A549 (cell line): ENCODE measurements at regions not wholly inside any gene's neighbourhood (a gene's known extent, or its start where the extent isn't known, plus 50 kb on each side); places are given as distances from the start of the nearest gene placed in this dataset.
A peak's percentile ranks its signal among the peaks of the same experiment; 100 is the strongest.

Source experiments
- ATAC-seq, 2 experiments: fragments of 200-7000 bp in 1 of 2; fragments of >200 bp in 1 of 2; cut with Nextera tagmentation in 1 of 2; cut with Tn5 transposase in 1 of 2; 3 replicates each; pipeline versions ENCODE4 v1.8.0 to v1.9.1; 2018 to 2020; ENCODE audit warnings: mild to moderate bottlenecking in 1 of 2, moderate library complexity in 1 of 2
- CTCF ChIA-PET: fragments of 300-600 bp; sonication (Branson Sonifier 250); formaldehyde crosslinking; extraction: SDS; loops from one replicate; lab custom pipeline; 2021; ENCODE audit warnings: antibody characterized with exemption, inconsistent platforms; lab: Yijun Ruan, JAX
- POLR2A ChIA-PET: fragments of 350-600 bp; formaldehyde crosslinking; extraction: SDS; loops from one replicate; lab custom pipeline; 2021; ENCODE audit warnings: antibody characterized with exemption, inconsistent platforms; lab: Yijun Ruan, JAX
- DNase-seq, 2 experiments: peaks; one replicate each; pipeline versions ENCODE4 v3.0.0 to v3.0.0-alpha.2; 2011 to 2016; ENCODE audit warnings: low read depth in 1 of 2, low spot score in 1 of 2
- FAIRE-seq: peaks from 2 replicates; lab custom pipeline; 2011; peaks lifted over from hg19 to GRCh38; lab: Jason Lieb, UNC
- H3K27ac ChIP-seq, 2 experiments: fragments of >200 bp; sonication (Bioruptor Twin); formaldehyde crosslinking; 3 replicates each; pipeline ENCODE4 v1.5.1; 2016 to 2017
- H3K4me1 ChIP-seq: fragments of >200 bp; sonication (Bioruptor Twin); formaldehyde crosslinking; 3 replicates; pipeline ENCODE4 v1.6.1; 2016
- H3K4me2 ChIP-seq: fragments of >200 bp; sonication (Bioruptor Twin); formaldehyde crosslinking; 3 replicates; pipeline ENCODE4 v1.6.1; 2016
- H3K4me3 ChIP-seq: fragments of >200 bp; sonication (Bioruptor Twin); formaldehyde crosslinking; 3 replicates; pipeline ENCODE4 v1.5.1; 2016
- H3K9me3 ChIP-seq: fragments of >200 bp; sonication (Bioruptor Twin); formaldehyde crosslinking; 3 replicates; pipeline ENCODE4 v1.6.1; 2016
- BHLHE40 ChIP-seq: IDR thresholded peaks from 2 replicates; pipeline ENCODE4 v1.6.1; 2012; ENCODE audit warnings: low read depth, low read length, inconsistent platforms
- CHD4 ChIP-seq: fragments of 200-600 bp; sonication (generic); IDR thresholded peaks from 2 replicates; pipeline ENCODE4 v1.6.1; 2016; ENCODE audit warnings: antibody characterized with exemption, mild to moderate bottlenecking, borderline replicate concordance
- EHF ChIP-seq: fragments of 250-450 bp; sonication (Bioruptor Pico); IDR thresholded peaks from 2 replicates; pipeline ENCODE4 v1.5.0; 2020; ENCODE audit warnings: mild to moderate bottlenecking
- EHMT2 ChIP-seq: fragments of 200-600 bp; sonication (generic); IDR thresholded peaks from 2 replicates; pipeline ENCODE4 v1.6.1; 2016; ENCODE audit warnings: antibody characterized with exemption, low read depth, mild to moderate bottlenecking, moderate library complexity
- EP300 ChIP-seq, 2 experiments: fragments of >200 bp; sonication (Bioruptor Twin); formaldehyde crosslinking; IDR thresholded peaks; 2 replicates in 1 of 2; 3 replicates in 1 of 2; pipeline ENCODE4 v1.6.1; 2016 to 2017
- HDAC2 ChIP-seq: fragments of 200-600 bp; sonication (generic); IDR thresholded peaks from 2 replicates; pipeline ENCODE4 v1.6.1; 2016
- HOXB5 ChIP-seq: fragments of 250-450 bp; sonication (Bioruptor Pico); IDR thresholded peaks from 2 replicates; pipeline ENCODE4 v1.5.0; 2020; ENCODE audit warnings: mild to moderate bottlenecking, moderate library complexity
- KDM1A ChIP-seq: fragments of 200-600 bp; sonication (generic); IDR thresholded peaks from 2 replicates; pipeline ENCODE4 v1.6.1; 2016; ENCODE audit warnings: low read depth, mild to moderate bottlenecking
- MAFK ChIP-seq: fragments of 450-650 bp; IDR thresholded peaks from 2 replicates; pipeline ENCODE4 v1.6.1; 2014; ENCODE audit not compliant: partially characterized antibody
- MAZ ChIP-seq: fragments of 150-350 bp; IDR thresholded peaks from 2 replicates; pipeline ENCODE4 v1.6.1; 2014; ENCODE audit warnings: antibody characterized with exemption, low read depth, low read length, borderline replicate concordance
- MYC ChIP-seq: IDR thresholded peaks from 2 replicates; pipeline ENCODE4 v1.6.1; 2012; ENCODE audit warnings: mild to moderate bottlenecking, inconsistent platforms, low read length, improper control_type of control experiment, borderline replicate concordance
- NFE2L2 ChIP-seq: fragments of 150-350 bp; conservative IDR thresholded peaks from 2 replicates; pipeline ENCODE4 v1.6.1; 2014; ENCODE audit warnings: low read length
- NPAS2 ChIP-seq: fragments of 250-450 bp; sonication (Bioruptor Pico); IDR thresholded peaks from 2 replicates; pipeline ENCODE4 v1.8.0; 2022; ENCODE audit warnings: mild to moderate bottlenecking, moderate library complexity, borderline replicate concordance
- NR3C1 ChIP-seq: fragments of >200 bp; sonication (Bioruptor Twin); formaldehyde crosslinking; IDR thresholded peaks from 3 replicates; pipeline ENCODE4 v1.6.1; 2017
- PHF8 ChIP-seq: fragments of 200-600 bp; sonication (generic); IDR thresholded peaks from 2 replicates; pipeline ENCODE4 v1.6.1; 2016; ENCODE audit warnings: low read depth, mild to moderate bottlenecking, antibody characterized with exemption, moderate library complexity, borderline replicate concordance
- POLR2AphosphoS2 ChIP-seq: conservative IDR thresholded peaks from 2 replicates; pipeline ENCODE4 v1.6.1; 2012; ENCODE audit warnings: low read length, improper control_type of control experiment, inconsistent platforms
- RAD21 ChIP-seq, 2 experiments: fragments of >200 bp in 1 of 2; sonication (Bioruptor Twin) in 1 of 2; formaldehyde crosslinking in 1 of 2; IDR thresholded peaks in 1 of 2; conservative IDR thresholded peaks in 1 of 2; 2 replicates in 1 of 2; 3 replicates in 1 of 2; pipeline ENCODE4 v1.6.1; 2012 to 2018; ENCODE audit warnings: inconsistent platforms in 1 of 2
- RNF2 ChIP-seq: fragments of 200-600 bp; sonication (generic); IDR thresholded peaks from 2 replicates; pipeline ENCODE4 v1.6.1; 2016; ENCODE audit warnings: low read depth, mild to moderate bottlenecking, antibody characterized with exemption, moderate library complexity, borderline replicate concordance
- SMC3 ChIP-seq: fragments of >200 bp; sonication (Bioruptor Twin); formaldehyde crosslinking; IDR thresholded peaks from 3 replicates; pipeline ENCODE4 v1.6.1; 2018; ENCODE audit warnings: inconsistent platforms
- TP53 ChIP-seq: fragments of 250-450 bp; sonication (Bioruptor Pico); IDR thresholded peaks from 2 replicates; pipeline ENCODE4 v1.5.0; 2021; ENCODE audit warnings: mild to moderate bottlenecking, moderate library complexity
- ZFP36 ChIP-seq: fragments of 450-650 bp; IDR thresholded peaks from 2 replicates; pipeline ENCODE4 v1.6.1; 2014; ENCODE audit warnings: borderline replicate concordance; ENCODE audit not compliant: partially characterized antibody
- WGBS: methylation state at CpG from one replicate; pipeline ENCODE4 v1.1.6; 2017; ENCODE audit errors: missing lambda C conversion rate; 5-methylcytosine and 5-hydroxymethylcytosine counted together
- TF ChIP-seq, protein P1 (sequence below): fragments of 450-650 bp; IDR thresholded peaks from 2 replicates; pipeline ENCODE4 v1.6.1; 2014; ENCODE audit warnings: antibody characterized with exemption
- TF ChIP-seq, protein P2 (sequence below): fragments of 150-350 bp; IDR thresholded peaks from 2 replicates; pipeline ENCODE4 v1.6.1; 2014; ENCODE audit warnings: low read depth, mild to moderate bottlenecking, low read length

DNA sequence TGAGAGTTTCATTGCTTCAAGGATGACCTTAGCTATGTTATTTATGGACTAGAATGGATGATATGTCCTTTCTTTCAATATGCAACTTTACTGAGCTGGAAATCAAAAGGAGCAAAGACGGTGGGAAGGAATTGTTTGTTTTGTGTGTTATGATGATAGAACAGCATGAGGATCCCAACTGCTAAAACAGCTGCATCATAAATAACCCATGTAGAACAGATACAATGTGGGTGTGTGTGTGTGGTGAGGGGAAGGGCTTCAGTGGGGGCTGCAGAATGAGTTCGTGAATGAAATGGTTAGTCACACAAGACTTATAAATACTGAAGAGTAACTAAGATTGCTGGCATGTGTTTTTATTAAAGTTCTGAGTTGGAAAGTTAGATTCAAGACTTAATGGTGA lies 80.1 kb downstream of the DACT1 start:
- WGBS = 66% methylated on average over 2 of the region's 2 CpGs
- Histone ChIP-seq H3K4me2 (no peak overlapping the region), H3K4me3 (no peak overlapping the region), H3K27ac (no peak overlapping the region), H3K4me1 (no peaks in the 10 kb centered on the region), H3K9me3 (no peaks in the 10 kb centered on the region)
- TF ChIP-seq RNF2 (no peak), MAZ (no peak), MYC (no peak)
- TF ChIP-seq, protein P1, sequence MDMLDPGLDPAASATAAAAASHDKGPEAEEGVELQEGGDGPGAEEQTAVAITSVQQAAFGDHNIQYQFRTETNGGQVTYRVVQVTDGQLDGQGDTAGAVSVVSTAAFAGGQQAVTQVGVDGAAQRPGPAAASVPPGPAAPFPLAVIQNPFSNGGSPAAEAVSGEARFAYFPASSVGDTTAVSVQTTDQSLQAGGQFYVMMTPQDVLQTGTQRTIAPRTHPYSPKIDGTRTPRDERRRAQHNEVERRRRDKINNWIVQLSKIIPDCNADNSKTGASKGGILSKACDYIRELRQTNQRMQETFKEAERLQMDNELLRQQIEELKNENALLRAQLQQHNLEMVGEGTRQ = no peak
- ATAC-seq = no peak
- FAIRE-seq = peak; percentile 51
- no peak for DNase-seq
- CTCF ChIA-PET = no interaction called here
- POLR2A ChIA-PET = no interaction called here

DNA sequence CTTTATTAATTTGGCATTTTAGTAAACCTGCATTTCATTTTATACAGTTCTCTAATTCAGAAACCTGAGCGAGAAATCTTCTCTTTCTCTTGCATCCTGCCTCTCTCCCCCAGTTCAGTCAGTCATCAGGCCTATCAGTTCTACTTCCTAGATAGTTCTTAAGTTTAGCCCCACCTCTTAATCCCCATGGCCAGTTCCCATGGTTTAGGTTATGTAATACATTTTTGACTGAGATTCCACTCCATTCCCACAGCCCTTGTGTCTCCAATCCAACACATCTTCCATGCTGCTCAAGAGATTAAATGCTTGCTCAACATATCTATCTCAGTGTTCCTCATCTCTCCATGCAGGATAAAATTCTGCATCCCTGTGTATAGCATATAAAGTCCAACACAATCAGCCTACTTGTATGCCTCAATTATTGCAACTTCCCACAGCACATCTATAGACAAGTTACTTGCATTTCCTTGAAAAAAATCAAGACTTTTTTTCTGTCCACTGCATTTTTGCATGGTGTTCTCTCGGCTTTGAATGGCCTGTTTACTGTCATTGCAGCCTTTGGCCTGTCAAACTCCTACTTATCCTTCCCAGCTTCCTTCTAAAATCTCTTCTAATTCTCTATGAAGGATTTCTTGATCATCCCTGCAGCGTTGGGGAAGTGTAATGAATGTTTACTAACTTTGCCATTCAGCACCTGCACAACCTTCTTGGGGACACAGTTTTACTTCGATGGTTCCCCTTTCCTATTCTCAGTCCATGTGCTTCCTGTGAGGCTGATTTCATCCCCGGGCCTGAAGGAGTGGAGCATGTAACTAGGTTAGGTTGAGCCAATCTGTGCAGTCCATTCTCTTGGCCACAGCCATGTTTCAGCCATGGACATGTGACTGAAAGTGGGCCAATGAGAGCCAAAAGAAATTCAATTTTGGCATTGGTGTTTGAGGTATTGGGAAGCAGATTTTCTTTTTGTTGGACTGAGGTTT lies 80.8 kb downstream of the DACT1 start:
- no peaks in the 10 kb centered on the region for H3K9me3 ChIP-seq
- ATAC-seq = no peak
- no peak overlapping the region for H3K4me3 ChIP-seq
- no peaks in the 10 kb centered on the region for H3K4me1 ChIP-seq
- DNase-seq = no peak
- no peak overlapping the region for H3K27ac ChIP-seq
- H3K4me2 ChIP-seq = no peak overlapping the region
- 64% methylated on average over 5 of the region's 5 CpGs for WGBS
- ChIA-PET CTCF (interaction anchor here (1.0 to 1.5 kb wide), 3 partner anchors 9 to 19 kb away, joined by 3 to 5 read pairs (median 5); no protein-coding TSS in a partner anchor), POLR2A (no interaction called here)
- no peak for FAIRE-seq
- TF ChIP-seq BHLHE40 (no peak), NFE2L2 (no peak), MAFK (peak; percentile 3)

DNA sequence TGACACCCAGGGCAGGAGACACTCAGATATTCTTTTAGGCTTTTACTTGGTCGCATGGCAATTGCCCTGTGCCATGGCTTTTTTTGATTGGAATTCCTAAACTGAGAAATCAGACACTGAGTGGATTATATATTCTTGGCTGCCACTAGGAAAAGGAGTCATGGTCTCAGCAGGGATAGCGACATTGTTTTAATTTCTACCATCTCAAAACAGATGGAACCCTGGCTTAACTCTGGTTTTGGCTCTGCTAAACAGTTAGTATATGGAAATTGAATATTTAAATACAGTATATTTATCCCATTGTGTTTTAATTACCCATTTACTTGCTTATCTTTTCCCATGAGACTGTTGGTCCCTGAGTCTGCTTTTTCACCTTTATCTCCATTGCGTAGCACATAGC lies 84.0 kb downstream of the DACT1 start:
- CTCF ChIA-PET = no interaction called here
- Histone ChIP-seq H3K4me2 (no peak overlapping the region), H3K4me3 (no peak overlapping the region), H3K27ac (no peak overlapping the region), H3K9me3 (no peaks in the 10 kb centered on the region), H3K4me1 (no peaks in the 10 kb centered on the region)
- ATAC-seq (no peak), FAIRE-seq (no peak), DNase-seq (no peak)
- TF ChIP-seq NR3C1 (no peak), EP300 (IDR thresholded peaks at IDR 0.05) (no peak), HDAC2 (no peak), EHMT2 (no peak), TP53 (CRISPR knock-in tag) (no peak), NPAS2 (CRISPR knock-in tag) (no peak), HOXB5 (CRISPR knock-in tag) (no peak), KDM1A (no peak), POLR2AphosphoS2 (no peak), ZFP36 (no peak), SMC3 (no peak), MYC (no peak), EHF (no peak), PHF8 (no peak), RAD21 (conservative IDR thresholded peaks at IDR 0.05 in 1 of 2, IDR thresholded peaks at IDR 0.05 in 1 of 2) (no peak), CHD4 (no peak)
- TF ChIP-seq, protein P2, sequence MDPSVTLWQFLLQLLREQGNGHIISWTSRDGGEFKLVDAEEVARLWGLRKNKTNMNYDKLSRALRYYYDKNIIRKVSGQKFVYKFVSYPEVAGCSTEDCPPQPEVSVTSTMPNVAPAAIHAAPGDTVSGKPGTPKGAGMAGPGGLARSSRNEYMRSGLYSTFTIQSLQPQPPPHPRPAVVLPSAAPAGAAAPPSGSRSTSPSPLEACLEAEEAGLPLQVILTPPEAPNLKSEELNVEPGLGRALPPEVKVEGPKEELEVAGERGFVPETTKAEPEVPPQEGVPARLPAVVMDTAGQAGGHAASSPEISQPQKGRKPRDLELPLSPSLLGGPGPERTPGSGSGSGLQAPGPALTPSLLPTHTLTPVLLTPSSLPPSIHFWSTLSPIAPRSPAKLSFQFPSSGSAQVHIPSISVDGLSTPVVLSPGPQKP = no peak
- POLR2A ChIA-PET = no interaction called here
- 69% methylated on average over 3 of the region's 3 CpGs for WGBS
